Dendritic cell treated with granulocyte-macrophage colony-stimulating factor and Interleukin-4, amounts not matched to agents 40 ng/mL and 50 ng/mL, for 4 days (primary cell): ENCODE measurements at regions not wholly inside any gene's neighbourhood (a gene's known extent, or its start where the extent isn't known, plus 50 kb on each side); places are given as distances from the start of the nearest gene placed in this dataset.

Experiments
- H3K27ac Mint-ChIP-seq: one replicate; pipeline ENCODE4 v1.8.0; 2022; ENCODE audit warnings: mild to moderate bottlenecking, mixed read lengths
- H3K27me3 Mint-ChIP-seq: one replicate; pipeline ENCODE4 v1.8.0; 2022; ENCODE audit warnings: mild to moderate bottlenecking, mixed read lengths
- H3K36me3 Mint-ChIP-seq: one replicate; pipeline ENCODE4 v1.8.0; 2022; ENCODE audit warnings: low read depth, mixed read lengths
- H3K4me1 Mint-ChIP-seq: one replicate; pipeline ENCODE4 v1.8.0; 2022; ENCODE audit warnings: low read depth, mixed read lengths
- H3K4me3 Mint-ChIP-seq: one replicate; pipeline ENCODE4 v1.8.0; 2022; ENCODE audit warnings: mild to moderate bottlenecking, moderate library complexity, mixed read lengths
- H3K9me3 Mint-ChIP-seq: one replicate; pipeline ENCODE4 v1.8.0; 2022; ENCODE audit warnings: mixed read lengths
- intact Hi-C: fragments of 100-400 bp; cut with micrococcal nuclease; formaldehyde crosslinking; loops from one replicate; pipeline ENCODE4 v1.15.0; 2022

- Mint-ChIP-seq H3K4me3 (no peak overlapping the region), H3K9me3 (peaks cover 13% of the 10 kb centered on the region), H3K36me3 (no peaks in the 10 kb centered on the region), H3K4me1 (no peaks in the 10 kb centered on the region), H3K27ac (no peak overlapping the region), H3K27me3 (no peaks in the 10 kb centered on the region)
- intact Hi-C loops: no loop called here
Measured at GRCh38 chr6:96276305-96276704, 245.3 kb upstream of the UFL1 start.

- Mint-ChIP-seq H3K27ac (no peak overlapping the region), H3K4me3 (no peak overlapping the region), H3K4me1 (no peaks in the 10 kb centered on the region), H3K27me3 (no peaks in the 10 kb centered on the region), H3K9me3 (peaks cover 13% of the 10 kb centered on the region), H3K36me3 (no peaks in the 10 kb centered on the region)
- intact Hi-C loops: no loop called here
Measured at GRCh38 chr6:96276856-96277255, 244.8 kb upstream of the UFL1 start.

GRCh38 chr6:96279084-96279483 lies 242.5 kb upstream of the UFL1 start:
- no peak overlapping the region for H3K4me3 Mint-ChIP-seq
- intact Hi-C loops: no loop called here
- H3K9me3 Mint-ChIP-seq: no peaks in the 10 kb centered on the region
- H3K4me1 Mint-ChIP-seq: no peaks in the 10 kb centered on the region
- H3K27ac Mint-ChIP-seq: no peak overlapping the region
- no peaks in the 10 kb centered on the region for H3K36me3 Mint-ChIP-seq
- H3K27me3 Mint-ChIP-seq: no peaks in the 10 kb centered on the region

GRCh38 chr6:96286503-96286902 lies 235.1 kb upstream of the UFL1 start:
- Mint-ChIP-seq H3K4me3 (no peak overlapping the region), H3K27ac (no peak overlapping the region), H3K9me3 (peaks cover 19% of the 10 kb centered on the region), H3K27me3 (no peaks in the 10 kb centered on the region), H3K36me3 (no peaks in the 10 kb centered on the region), H3K4me1 (no peaks in the 10 kb centered on the region)
- intact Hi-C loops: no loop called here

- Mint-ChIP-seq H3K27ac (no peak overlapping the region), H3K4me1 (no peaks in the 10 kb centered on the region), H3K36me3 (no peaks in the 10 kb centered on the region), H3K4me3 (no peak overlapping the region), H3K9me3 (peaks cover 18% of the 10 kb centered on the region), H3K27me3 (no peaks in the 10 kb centered on the region)
- intact Hi-C loops: no loop called here
Measured at GRCh38 chr6:96299525-96299924, 222.1 kb upstream of the UFL1 start.

- no peak overlapping the region for H3K4me3 Mint-ChIP-seq
- no peak overlapping the region for H3K27ac Mint-ChIP-seq
- no peaks in the 10 kb centered on the region for H3K27me3 Mint-ChIP-seq
- intact Hi-C loops: no loop called here
- H3K9me3 Mint-ChIP-seq: peaks cover 10% of the 10 kb centered on the region
- no peaks in the 10 kb centered on the region for H3K36me3 Mint-ChIP-seq
- no peaks in the 10 kb centered on the region for H3K4me1 Mint-ChIP-seq
Measured at GRCh38 chr6:96301023-96301422, 220.6 kb upstream of the UFL1 start.

- no peak overlapping the region for H3K27ac Mint-ChIP-seq
Measured at GRCh38 chr6:96301781-96302180, 219.8 kb upstream of the UFL1 start.

GRCh38 chr6:96302991-96303390 lies 218.6 kb upstream of the UFL1 start:
- Mint-ChIP-seq H3K4me1 (no peaks in the 10 kb centered on the region), H3K27me3 (no peaks in the 10 kb centered on the region), H3K36me3 (no peaks in the 10 kb centered on the region), H3K9me3 (peaks cover 10% of the 10 kb centered on the region), H3K4me3 (no peak overlapping the region), H3K27ac (no peak overlapping the region)
- intact Hi-C loops: no loop called here

More at GRCh38 chr6:96301781-96302180, 219.8 kb upstream of the UFL1 start:
- intact Hi-C loops: no loop called here
- Mint-ChIP-seq H3K4me1 (no peaks in the 10 kb centered on the region), H3K27me3 (no peaks in the 10 kb centered on the region), H3K36me3 (no peaks in the 10 kb centered on the region), H3K4me3 (no peak overlapping the region), H3K9me3 (peaks cover 10% of the 10 kb centered on the region)

- Mint-ChIP-seq H3K27me3 (no peaks in the 10 kb centered on the region), H3K4me3 (no peak overlapping the region), H3K36me3 (no peaks in the 10 kb centered on the region), H3K9me3 (peaks cover 10% of the 10 kb centered on the region), H3K27ac (no peak overlapping the region), H3K4me1 (no peaks in the 10 kb centered on the region)
- intact Hi-C loops: no loop called here
Measured at GRCh38 chr6:96304997-96305396, 216.6 kb upstream of the UFL1 start.

- H3K4me3 Mint-ChIP-seq: no peak overlapping the region
- no peak overlapping the region for H3K27ac Mint-ChIP-seq
- no peaks in the 10 kb centered on the region for H3K4me1 Mint-ChIP-seq
- no peaks in the 10 kb centered on the region for H3K36me3 Mint-ChIP-seq
- intact Hi-C loops: no loop called here
- H3K9me3 Mint-ChIP-seq: peaks cover 23% of the 10 kb centered on the region
- no peaks in the 10 kb centered on the region for H3K27me3 Mint-ChIP-seq
Measured at GRCh38 chr6:96330884-96331283, 190.7 kb upstream of the UFL1 start.

- H3K4me3 Mint-ChIP-seq: no peak overlapping the region
- no peaks in the 10 kb centered on the region for H3K36me3 Mint-ChIP-seq
- intact Hi-C loops: no loop called here
- H3K27ac Mint-ChIP-seq: no peak overlapping the region
- no peaks in the 10 kb centered on the region for H3K27me3 Mint-ChIP-seq
- no peaks in the 10 kb centered on the region for H3K4me1 Mint-ChIP-seq
- H3K9me3 Mint-ChIP-seq: peaks cover 46% of the 10 kb centered on the region
Measured at GRCh38 chr6:96340164-96340563, 181.4 kb upstream of the UFL1 start.

GRCh38 chr6:96345501-96345900 lies 176.1 kb upstream of the UFL1 start:
- Mint-ChIP-seq H3K27ac (no peak overlapping the region), H3K4me3 (no peak overlapping the region), H3K36me3 (no peaks in the 10 kb centered on the region), H3K9me3 (peaks cover 26% of the 10 kb centered on the region), H3K4me1 (no peaks in the 10 kb centered on the region), H3K27me3 (no peaks in the 10 kb centered on the region)
- intact Hi-C loops: no loop called here

- Mint-ChIP-seq H3K36me3 (no peaks in the 10 kb centered on the region), H3K4me1 (no peaks in the 10 kb centered on the region), H3K9me3 (no peaks in the 10 kb centered on the region), H3K27me3 (no peaks in the 10 kb centered on the region), H3K4me3 (no peak overlapping the region), H3K27ac (no peak overlapping the region)
- intact Hi-C loops: no loop called here
Measured at GRCh38 chr6:96381246-96381645, 140.4 kb upstream of the UFL1 start.

- no peaks in the 10 kb centered on the region for H3K9me3 Mint-ChIP-seq
- intact Hi-C loops: no loop called here
- no peak overlapping the region for H3K4me3 Mint-ChIP-seq
- no peak overlapping the region for H3K27ac Mint-ChIP-seq
- no peaks in the 10 kb centered on the region for H3K4me1 Mint-ChIP-seq
- H3K27me3 Mint-ChIP-seq: no peaks in the 10 kb centered on the region
- no peaks in the 10 kb centered on the region for H3K36me3 Mint-ChIP-seq
Measured at GRCh38 chr6:96391776-96392360, 129.7 kb upstream of the UFL1 start.

GRCh38 chr6:96394727-96395126 lies 126.9 kb upstream of the UFL1 start:
- intact Hi-C loops: no loop called here
- H3K4me1 Mint-ChIP-seq: no peaks in the 10 kb centered on the region

More at GRCh38 chr6:96394727-96395126, 126.9 kb upstream of the UFL1 start:
- H3K27ac Mint-ChIP-seq: no peak overlapping the region
- no peaks in the 10 kb centered on the region for H3K36me3 Mint-ChIP-seq
- no peaks in the 10 kb centered on the region for H3K27me3 Mint-ChIP-seq
- H3K4me3 Mint-ChIP-seq: no peak overlapping the region
- H3K9me3 Mint-ChIP-seq: no peaks in the 10 kb centered on the region
